ENCODE measurements at regions not wholly inside any gene's neighbourhood (a gene's known extent, or its start where the extent isn't known, plus 50 kb on each side); places are given as distances from the start of the nearest gene placed in this dataset.

- TF ChIP-seq POU6F1 (CRISPR knock-in tag; IDR thresholded peaks at IDR 0.05; ENCODE audit: borderline replicate concordance, low read depth) (no peak), OSR1 (CRISPR knock-in tag; IDR thresholded peaks at IDR 0.05) (no peak), BACH2 (CRISPR knock-in tag; IDR thresholded peaks at IDR 0.05; ENCODE audit: borderline replicate concordance) (no peak)
Measured at GRCh38 chr20:11333634-11334033, 584.1 kb upstream of the BTBD3 start.
